Superior temporal gyrus (tissue), 1 donor: ENCODE measurements at regions not wholly inside any gene's neighbourhood (a gene's known extent, or its start where the extent isn't known, plus 50 kb on each side); places are given as distances from the start of the nearest gene placed in this dataset.
"Not testable (repeated sequence)": the region's sequence is repeated elsewhere in the genome, so short reads cannot be mapped to it uniquely, and the experiment has no call there.

Source experiments
- DNase-seq: peaks from one replicate; pipeline ENCODE4 v3.0.0-alpha.2; 2016; ENCODE audit errors: extremely low spot score

- no peak for DNase-seq
Observed at GRCh38 chr5:119694284-119694683, 64.9 kb downstream of the FAM170A start.

DNA sequence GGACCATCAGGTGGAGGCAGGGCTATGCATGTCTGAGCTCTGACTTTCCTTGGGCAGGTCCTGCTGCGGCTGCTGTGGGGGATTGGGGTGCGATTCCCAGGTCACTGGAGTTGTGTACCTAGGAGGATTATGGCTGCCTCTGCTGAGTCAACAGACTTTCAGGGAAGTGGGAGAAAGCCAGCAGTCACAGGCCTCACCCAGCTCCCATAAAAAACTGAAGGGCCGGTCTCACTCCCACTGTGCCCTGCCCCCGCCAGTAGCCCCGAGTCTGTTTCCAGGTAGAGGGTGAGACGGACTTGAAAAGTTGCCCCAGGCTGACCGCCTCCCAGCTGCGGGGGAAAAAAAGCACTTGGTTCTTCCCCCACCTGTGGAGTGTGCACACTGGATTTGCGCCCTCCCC is 76.7 kb downstream of the FAM170A start:
- DNase-seq, result no peak

GRCh38 chr5:119708076-119708790 is 78.9 kb downstream of the FAM170A start:
- no peak for DNase-seq

- DNase-seq, result no peak
Observed at GRCh38 chr5:119721775-119722174, 92.4 kb downstream of the FAM170A start.

DNA sequence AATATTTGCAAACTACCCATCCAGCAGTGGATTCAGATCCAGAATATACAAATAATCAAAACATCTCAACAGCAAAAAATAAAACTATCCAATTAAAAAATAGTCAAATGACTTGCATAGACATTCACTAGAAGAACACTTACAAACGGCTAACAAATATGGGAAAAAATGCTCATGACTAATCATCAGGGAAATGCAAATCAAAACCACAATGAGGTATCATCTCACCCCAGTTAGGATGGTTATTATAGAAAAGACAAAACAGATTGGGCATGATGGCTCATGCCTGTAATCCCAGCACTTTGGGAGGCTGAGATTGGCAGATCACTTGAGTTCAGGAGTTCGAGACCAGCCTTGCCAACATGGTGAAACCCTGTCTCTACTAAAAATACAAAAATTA is 95.9 kb downstream of the FAM170A start:
- DNase-seq, result not testable (repeated sequence)

GRCh38 chr5:119726544-119726943 is 97.2 kb downstream of the FAM170A start:
- DNase-seq, result no peak

DNA sequence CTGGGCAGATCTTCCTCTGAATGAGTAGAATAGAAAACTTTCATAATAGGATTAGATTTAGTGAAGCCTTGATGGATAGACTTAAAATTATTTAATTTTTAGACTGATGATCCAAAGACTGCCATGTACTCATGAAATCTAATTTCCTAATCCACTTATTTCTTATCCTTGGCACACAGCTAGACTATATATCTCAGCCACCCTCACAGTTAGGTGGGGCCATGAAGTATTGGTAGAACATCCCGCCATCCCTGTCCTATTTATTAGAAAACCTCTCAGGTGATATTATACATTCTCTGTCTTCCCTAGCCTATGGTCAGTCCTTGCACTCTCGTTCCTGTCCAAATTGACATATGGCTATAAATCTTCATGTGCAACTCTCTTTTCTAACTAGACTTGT is 110.9 kb downstream of the FAM170A start:
- no peak for DNase-seq

GRCh38 chr5:119741691-119742090 is 112.3 kb downstream of the FAM170A start:
- DNase-seq, result no peak

DNA sequence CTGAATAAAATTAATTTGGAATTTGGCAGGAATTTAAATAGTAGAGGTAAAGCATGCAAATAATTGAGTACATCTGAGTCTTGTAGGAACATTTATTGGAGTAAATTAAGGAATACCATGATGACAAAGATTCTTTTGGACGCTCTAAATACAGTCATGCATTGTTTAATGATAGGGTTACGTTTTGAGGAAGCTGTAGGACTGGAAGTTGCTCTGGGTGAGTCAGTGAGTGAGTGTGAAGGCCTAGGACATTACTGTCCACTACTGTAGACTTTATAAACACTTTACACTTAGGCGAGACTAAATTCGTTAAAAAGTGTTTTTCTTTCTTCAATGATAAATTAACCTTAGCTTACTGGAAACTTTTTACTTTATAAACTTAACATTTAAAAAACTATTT is 113.0 kb downstream of the FAM170A start:
- DNase-seq, result no peak

- DNase-seq, result peak; percentile 73
Observed at GRCh38 chr5:119743927-119744326, 114.6 kb downstream of the FAM170A start.

- DNase-seq, result no peak
Observed at GRCh38 chr5:119745976-119746375, 116.6 kb downstream of the FAM170A start.

GRCh38 chr5:119746984-119747383 is 117.6 kb downstream of the FAM170A start:
- no peak for DNase-seq

GRCh38 chr5:119750887-119751733 is 121.8 kb downstream of the FAM170A start:
- DNase-seq, result no peak

DNA sequence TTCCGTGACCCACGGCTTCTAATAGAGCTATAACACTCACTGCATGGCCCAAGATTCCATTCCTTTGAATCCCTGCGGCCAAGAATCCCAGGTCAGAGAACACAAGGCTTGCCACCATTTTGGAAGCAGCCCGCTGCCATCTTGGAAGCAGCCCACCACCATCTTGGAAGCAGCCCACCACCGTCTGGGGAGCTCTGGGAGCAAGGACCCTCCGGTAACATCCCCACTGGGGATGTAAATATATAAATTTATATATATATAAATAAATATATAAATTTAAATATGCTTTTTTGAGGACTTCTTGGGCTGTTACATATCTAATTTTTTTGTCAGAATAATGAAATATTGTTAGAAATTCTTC is 122.4 kb downstream of the FAM170A start:
- no peak for DNase-seq

DNA sequence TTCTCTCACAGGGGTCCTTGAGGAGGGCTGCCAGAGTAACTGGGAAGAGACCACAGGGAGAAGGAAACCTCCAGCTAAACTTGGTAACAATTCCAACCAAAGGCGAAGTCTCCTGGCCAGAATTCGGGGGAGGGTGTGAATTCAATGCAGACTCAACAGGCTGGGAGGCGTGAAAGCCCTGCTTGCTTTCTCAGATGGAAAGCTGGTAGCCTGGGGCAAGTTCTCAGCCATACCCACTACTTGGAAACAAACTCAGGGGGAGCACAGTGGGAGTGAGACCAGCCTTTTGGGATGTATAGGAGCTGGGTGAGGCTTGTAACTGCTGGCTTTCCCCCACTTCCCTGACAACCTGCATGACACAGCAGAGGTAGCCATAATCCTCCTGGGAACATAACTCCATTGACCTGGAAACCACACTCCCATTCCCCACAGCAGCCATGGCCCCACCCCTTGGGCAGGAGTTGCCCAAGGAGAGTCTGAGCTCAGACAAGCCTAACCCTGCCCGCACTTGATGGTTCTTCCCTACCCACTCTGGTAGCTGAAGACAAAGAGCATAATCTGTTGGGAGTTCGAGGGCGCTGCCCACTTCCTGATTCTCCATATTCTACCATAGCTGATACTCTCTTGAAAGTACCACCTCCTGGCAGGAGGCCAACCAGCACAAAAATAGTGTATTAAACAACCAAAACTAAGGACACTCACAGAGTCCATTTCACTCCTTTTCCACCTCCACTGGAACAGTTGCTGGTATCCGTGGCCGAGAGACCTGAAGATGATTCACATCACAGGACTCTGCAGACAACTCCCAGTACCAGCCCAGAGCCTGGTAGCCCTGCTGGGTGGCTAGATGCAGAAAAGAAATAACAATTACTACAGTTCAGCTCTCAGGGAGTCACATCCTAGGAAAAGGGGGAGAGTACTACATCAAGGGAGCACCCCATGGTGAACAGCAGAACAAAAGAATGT is 123.8 kb downstream of the FAM170A start:
- DNase-seq, result no peak

DNA sequence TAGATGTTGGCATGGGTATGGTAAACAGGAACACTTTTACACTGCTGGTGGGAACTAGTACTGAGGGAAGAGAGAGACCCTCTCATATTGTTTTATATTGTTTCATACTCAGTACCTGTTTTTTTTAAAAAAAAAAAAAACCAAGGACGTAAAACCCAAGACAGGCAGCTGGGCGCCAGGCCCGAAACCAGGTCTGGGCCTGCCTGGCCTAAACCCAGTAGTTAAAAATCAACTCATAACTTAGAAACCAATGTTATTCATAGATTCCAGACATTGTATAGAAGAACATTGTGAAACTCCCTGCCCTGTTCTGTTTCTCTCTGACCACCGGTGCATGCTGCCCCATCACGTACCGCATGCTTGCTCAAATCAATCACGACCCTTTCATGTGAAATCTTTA is 125.5 kb downstream of the FAM170A start:
- DNase-seq, result not testable (repeated sequence)

GRCh38 chr5:119757276-119757675 is 127.9 kb downstream of the FAM170A start:
- DNase-seq, result no peak

DNA sequence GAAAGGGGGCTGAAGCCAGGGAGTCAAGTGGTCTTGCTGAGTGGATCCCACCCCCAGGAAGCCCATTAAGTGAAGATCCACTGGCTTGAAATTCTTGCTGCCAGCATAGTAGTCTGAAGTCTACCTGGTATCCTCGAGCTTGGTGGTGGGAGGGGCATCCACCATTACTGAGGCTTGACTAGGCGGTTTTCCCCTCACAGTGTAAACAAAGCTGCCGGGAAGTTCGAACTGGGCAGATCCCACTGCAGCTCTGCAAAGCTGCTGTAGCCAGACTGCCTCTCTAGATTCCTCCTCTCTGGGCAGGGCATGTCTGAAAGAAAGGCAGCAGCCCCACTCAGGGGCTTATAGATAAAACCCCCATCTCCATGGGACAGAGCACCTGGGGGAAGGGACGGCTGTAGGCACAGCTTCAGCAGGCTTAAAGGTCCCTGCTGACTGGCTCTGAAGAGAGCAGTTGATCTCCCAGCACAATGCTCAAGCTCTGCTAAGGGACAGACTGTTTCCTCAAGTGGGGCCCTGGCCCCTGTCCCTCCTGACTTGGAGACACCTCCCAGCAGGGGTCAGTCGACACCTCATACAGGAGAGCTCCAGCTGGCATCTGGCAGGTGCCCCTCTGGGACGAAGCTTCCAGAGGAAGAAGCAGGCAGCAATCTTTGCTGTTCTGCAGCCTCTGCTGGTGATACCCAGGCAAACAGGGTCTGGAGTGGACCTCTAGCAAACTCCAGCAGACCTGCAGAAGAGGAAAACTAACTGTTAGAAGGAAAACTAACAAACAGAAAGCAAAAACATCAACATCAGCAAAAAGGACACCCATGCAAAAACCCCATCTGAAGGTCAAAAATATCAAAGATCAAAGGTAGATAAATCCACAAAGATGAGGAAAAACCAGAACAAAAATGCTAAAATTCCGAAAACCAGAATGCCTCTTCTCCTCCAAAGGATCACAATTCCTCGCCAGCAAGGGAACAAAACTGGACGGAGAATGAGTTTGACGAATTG is 140.6 kb downstream of the FAM170A start:
- not testable (repeated sequence) for DNase-seq

- not testable (repeated sequence) for DNase-seq
Observed at GRCh38 chr5:119780145-119780544, 150.8 kb downstream of the FAM170A start.

GRCh38 chr5:119785057-119785456 is 155.7 kb downstream of the FAM170A start:
- DNase-seq, result no peak
